GM12865 (cell line): ENCODE measurements at regions not wholly inside any gene's neighbourhood (a gene's known extent, or its start where the extent isn't known, plus 50 kb on each side); places are given as distances from the start of the nearest gene placed in this dataset.
"Not testable (repeated sequence)": the region's sequence is repeated elsewhere in the genome, so short reads cannot be mapped to it uniquely, and the experiment has no call there.

Source experiments
- DNase-seq: peaks from one replicate; pipeline ENCODE4 v3.0.0; 2010; ENCODE audit warnings: low read depth
- H3K4me3 ChIP-seq: 2 replicates; pipeline ENCODE4 v1.5.1; 2011; ENCODE audit warnings: mild to moderate bottlenecking, low read depth, low read length, control low read depth
- CTCF ChIP-seq: IDR thresholded peaks from 2 replicates; pipeline ENCODE4 v1.5.1; 2011; ENCODE audit warnings: low read length, control low read depth, low read depth, inconsistent platforms; ENCODE audit not compliant: insufficient read depth; ENCODE audit errors: missing control alignments

GRCh38 chr4:154033921-154034320 is 245.0 kb upstream of the SFRP2 start:
- no peak for TF ChIP-seq CTCF
- DNase-seq = no peak
- H3K4me3 ChIP-seq = no peak overlapping the region

- TF ChIP-seq CTCF = no peak
- no peak for DNase-seq
- H3K4me3 ChIP-seq = no peak overlapping the region
Observed at GRCh38 chr4:154032914-154033313, 244.0 kb upstream of the SFRP2 start.

- no peak for TF ChIP-seq CTCF
- no peak overlapping the region for H3K4me3 ChIP-seq
- DNase-seq = no peak
Observed at GRCh38 chr4:154030746-154031145, 241.9 kb upstream of the SFRP2 start.

- DNase-seq = no peak
- TF ChIP-seq CTCF = no peak
- no peak overlapping the region for H3K4me3 ChIP-seq
Observed at GRCh38 chr4:154030152-154030551, 241.3 kb upstream of the SFRP2 start.

GRCh38 chr4:154029171-154029570 is 240.3 kb upstream of the SFRP2 start:
- no peak overlapping the region for H3K4me3 ChIP-seq
- DNase-seq = no peak
- no peak for TF ChIP-seq CTCF

- no peak for TF ChIP-seq CTCF
- no peak overlapping the region for H3K4me3 ChIP-seq
- no peak for DNase-seq
Observed at GRCh38 chr4:154025110-154025509, 236.2 kb upstream of the SFRP2 start.

GRCh38 chr4:154024097-154024694 is 235.3 kb upstream of the SFRP2 start:
- H3K4me3 ChIP-seq = no peak overlapping the region
- DNase-seq = peak; percentile 5
- no peak for TF ChIP-seq CTCF

- not testable (repeated sequence) for DNase-seq, H3K4me3 ChIP-seq
Observed at GRCh38 chr4:154023671-154024070, 234.8 kb upstream of the SFRP2 start.
